Mesenchymal stem cell (in vitro differentiated cells and primary cell): ENCODE measurements at regions not wholly inside any gene's neighbourhood (a gene's known extent, or its start where the extent isn't known, plus 50 kb on each side); places are given as distances from the start of the nearest gene placed in this dataset.
"Not testable (repeated sequence)": the region's sequence is repeated elsewhere in the genome, so short reads cannot be mapped to it uniquely, and the experiment has no call there.

Experiments
- DNase-seq: peaks from one replicate; pipeline ENCODE4 v3.0.0-alpha.2; 2013
- H2AFZ ChIP-seq: one replicate; pipeline ENCODE4 v1.6.1; 2013; ENCODE audit warnings: low read depth, mild to moderate bottlenecking, control low read depth, inconsistent platforms, low read length, moderate library complexity
- H2AK5ac ChIP-seq: 2 replicates; pipeline ENCODE4 v1.6.1; 2013; ENCODE audit warnings: low read length, moderate library complexity, mild to moderate bottlenecking, inconsistent platforms; ENCODE audit not compliant: severe bottlenecking
- H2BK120ac ChIP-seq: one replicate; pipeline ENCODE4 v1.6.1; 2013; ENCODE audit warnings: low read depth, mild to moderate bottlenecking, inconsistent platforms, low read length, moderate library complexity
- H2BK12ac ChIP-seq, 2 experiments: one replicate each; pipeline ENCODE4 v1.6.1; 2013; ENCODE audit warnings: inconsistent platforms in 2 of 2, low read length in 2 of 2, mild to moderate bottlenecking in 2 of 2, moderate library complexity in 2 of 2, control low read depth in 1 of 2
- H2BK15ac ChIP-seq: one replicate; pipeline ENCODE4 v1.6.1; 2013; ENCODE audit warnings: mild to moderate bottlenecking, low read depth, inconsistent platforms; ENCODE audit not compliant: poor library complexity, severe bottlenecking
- H2BK5ac ChIP-seq: 2 replicates; pipeline ENCODE4 v1.6.1; 2013; ENCODE audit warnings: low read depth, mild to moderate bottlenecking, low read length, control low read depth, inconsistent platforms; ENCODE audit not compliant: poor library complexity, severe bottlenecking
- H3K14ac ChIP-seq, 2 experiments: one replicate each; pipeline ENCODE4 v1.6.1; 2013; ENCODE audit warnings: inconsistent platforms in 2 of 2, low read length in 2 of 2, control low read depth in 1 of 2, mild to moderate bottlenecking in 1 of 2, moderate library complexity in 1 of 2
- H3K18ac ChIP-seq, 2 experiments: one replicate each; pipeline ENCODE4 v1.6.1; 2013; ENCODE audit warnings: inconsistent platforms in 2 of 2, low read length in 2 of 2, control low read depth in 1 of 2, low read depth in 1 of 2, mild to moderate bottlenecking in 1 of 2
- H3K23ac ChIP-seq, 2 experiments: one replicate each; pipeline ENCODE4 v1.6.1; 2013; ENCODE audit warnings: inconsistent platforms in 2 of 2, low read length in 2 of 2, mild to moderate bottlenecking in 2 of 2, moderate library complexity in 2 of 2, control low read depth in 1 of 2
- H3K27ac ChIP-seq: 2 replicates; pipeline ENCODE4 v1.5.1; 2013; ENCODE audit warnings: mild to moderate bottlenecking, moderate library complexity, low read length, control low read depth, inconsistent platforms; ENCODE audit not compliant: poor library complexity, severe bottlenecking
- H3K27me3 ChIP-seq, 2 experiments: 2 replicates each; pipeline versions ENCODE4 v1.6.1 to v1.7.0; 2013; ENCODE audit warnings: low read length in 2 of 2, mild to moderate bottlenecking in 2 of 2, moderate library complexity in 2 of 2, control low read depth in 1 of 2, inconsistent platforms in 1 of 2; ENCODE audit not compliant: control insufficient read depth in 1 of 2, insufficient read depth in 1 of 2
- H3K36me3 ChIP-seq, 2 experiments: 2 replicates each; pipeline versions ENCODE4 v1.6.1 to v1.7.0; 2013; ENCODE audit warnings: low read length in 2 of 2, control low read depth in 1 of 2, inconsistent platforms in 1 of 2, low read depth in 1 of 2, mild to moderate bottlenecking in 1 of 2; ENCODE audit not compliant: insufficient read depth in 2 of 2, control insufficient read depth in 1 of 2
- H3K4ac ChIP-seq, 2 experiments: one replicate each; pipeline ENCODE4 v1.6.1; 2013; ENCODE audit warnings: inconsistent platforms in 2 of 2, low read length in 2 of 2, mild to moderate bottlenecking in 2 of 2, moderate library complexity in 2 of 2, control low read depth in 1 of 2, low read depth in 1 of 2
- H3K4me1 ChIP-seq: 2 replicates; pipeline ENCODE4 v1.6.1; 2013; ENCODE audit warnings: low read depth, low read length, control low read depth; ENCODE audit not compliant: control insufficient read depth, insufficient read depth
- H3K4me2 ChIP-seq: 2 replicates; pipeline ENCODE4 v1.6.1; 2013; ENCODE audit warnings: low read length, mild to moderate bottlenecking, inconsistent platforms; ENCODE audit not compliant: poor library complexity, severe bottlenecking
- H3K4me3 ChIP-seq, 2 experiments: 2 replicates each; pipeline versions ENCODE4 v1.5.1 to v1.7.0; 2013; ENCODE audit warnings: low read length in 2 of 2, mild to moderate bottlenecking in 2 of 2, control low read depth in 1 of 2, low read depth in 1 of 2; ENCODE audit not compliant: insufficient read depth in 1 of 2
- H3K79me1 ChIP-seq: replicated peaks from 2 replicates; pipeline ENCODE4 v1.6.1; 2013; ENCODE audit warnings: mild to moderate bottlenecking, control low read depth, low read length, inconsistent platforms; ENCODE audit not compliant: poor library complexity, severe bottlenecking
- H3K9ac ChIP-seq: 2 replicates; pipeline ENCODE4 v1.7.0; 2013; ENCODE audit warnings: mild to moderate bottlenecking, low read length, moderate library complexity
- H3K9me3 ChIP-seq: 2 replicates; pipeline ENCODE4 v1.7.0; 2013; ENCODE audit warnings: mild to moderate bottlenecking, low read length; ENCODE audit not compliant: control insufficient read depth
- H4K8ac ChIP-seq: one replicate; pipeline ENCODE4 v1.6.1; 2013; ENCODE audit warnings: inconsistent platforms, mild to moderate bottlenecking, low read length, moderate library complexity
- H4K91ac ChIP-seq: one replicate; pipeline ENCODE4 v1.6.1; 2013; ENCODE audit warnings: mild to moderate bottlenecking, low read length, inconsistent platforms
- WGBS: methylation state at CpG from one replicate; pipeline ENCODE4 v1.1.7; 2013; ENCODE audit warnings: mixed read lengths; 5-methylcytosine and 5-hydroxymethylcytosine counted together

- H3K4me1 ChIP-seq, H2BK5ac ChIP-seq, H4K8ac ChIP-seq, H2AFZ ChIP-seq, H2BK15ac ChIP-seq, H3K4ac ChIP-seq, H3K79me1 ChIP-seq, H2BK120ac ChIP-seq, H3K18ac ChIP-seq, H3K36me3 ChIP-seq, H3K4me2 ChIP-seq, H3K14ac ChIP-seq, H2AK5ac ChIP-seq, H2BK12ac ChIP-seq, H3K9ac ChIP-seq, H4K91ac ChIP-seq, H3K23ac ChIP-seq, H3K4me3 ChIP-seq, H3K27ac ChIP-seq, H3K27me3 ChIP-seq, DNase-seq: not testable (repeated sequence)
- peaks cover 11% of the 10 kb centered on the region for H3K9me3 ChIP-seq
- WGBS: 57% methylated on average over 1 of the region's 2 CpGs
These were observed 741.0 kb downstream of the TMTC2 start for GRCh38 chr12:83427586-83428136.

- no peak overlapping the region for H3K4me3 ChIP-seq
- H3K79me1 ChIP-seq: no peaks in the 10 kb centered on the region
- H2AFZ ChIP-seq: no peak overlapping the region
- WGBS: 68% methylated on average over 3 of the region's 3 CpGs
- no peak overlapping the region for H2BK120ac ChIP-seq
- no peak overlapping the region for H3K9ac ChIP-seq
- H3K9me3 ChIP-seq: peaks cover 8% of the 10 kb centered on the region
- no peak overlapping the region for H4K8ac ChIP-seq
- no peak overlapping the region for H2BK5ac ChIP-seq
- DNase-seq: no peak
- H3K4ac ChIP-seq: no peak overlapping the region
- no peak overlapping the region for H2BK15ac ChIP-seq
- no peak overlapping the region for H3K4me2 ChIP-seq
- no peaks in the 10 kb centered on the region for H3K4me1 ChIP-seq
- H3K23ac ChIP-seq: no peak overlapping the region
- H4K91ac ChIP-seq: no peak overlapping the region
- H3K27ac ChIP-seq: no peak overlapping the region
- no peak overlapping the region for H2AK5ac ChIP-seq
- H2BK12ac ChIP-seq: no peak overlapping the region
- H3K14ac ChIP-seq: no peak overlapping the region
- H3K36me3 ChIP-seq: no peaks in the 10 kb centered on the region
- no peak overlapping the region for H3K18ac ChIP-seq
- no peaks in the 10 kb centered on the region for H3K27me3 ChIP-seq
These were observed 728.3 kb downstream of the TMTC2 start for GRCh38 chr12:83414981-83415380.

- no peak overlapping the region for H3K9ac ChIP-seq
- H2AK5ac ChIP-seq: no peak overlapping the region
- H2BK12ac ChIP-seq: no peak overlapping the region
- H4K8ac ChIP-seq: no peak overlapping the region
- no peak overlapping the region for H2AFZ ChIP-seq
- no peak overlapping the region for H3K4me3 ChIP-seq
- H3K79me1 ChIP-seq: no peaks in the 10 kb centered on the region
- no peak overlapping the region for H3K23ac ChIP-seq
- no peak overlapping the region for H3K4ac ChIP-seq
- no peak for DNase-seq
- H2BK5ac ChIP-seq: no peak overlapping the region
- H2BK15ac ChIP-seq: no peak overlapping the region
- no CpG with 5 or more reads among the region's 2 CpGs for WGBS
- H3K4me1 ChIP-seq: no peaks in the 10 kb centered on the region
- H3K18ac ChIP-seq: no peak overlapping the region
- no peak overlapping the region for H3K27ac ChIP-seq
- H3K9me3 ChIP-seq: peaks cover 49% of the 10 kb centered on the region
- H3K36me3 ChIP-seq: no peaks in the 10 kb centered on the region
- H2BK120ac ChIP-seq: no peak overlapping the region
- H4K91ac ChIP-seq: no peak overlapping the region
- no peak overlapping the region for H3K14ac ChIP-seq
- H3K27me3 ChIP-seq: no peaks in the 10 kb centered on the region
- no peak overlapping the region for H3K4me2 ChIP-seq
These were observed 722.1 kb downstream of the TMTC2 start for GRCh38 chr12:83408851-83409250.

- no peak overlapping the region for H3K9ac ChIP-seq
- H3K4ac ChIP-seq: no peak overlapping the region
- no peak overlapping the region for H2BK15ac ChIP-seq
- no peak overlapping the region for H2BK12ac ChIP-seq
- H3K14ac ChIP-seq: no peak overlapping the region
- no peak overlapping the region for H3K4me2 ChIP-seq
- 67% methylated on average over 2 of the region's 2 CpGs for WGBS
- H4K91ac ChIP-seq: no peak overlapping the region
- H2AFZ ChIP-seq: no peak overlapping the region
- H2AK5ac ChIP-seq: no peak overlapping the region
- no peak overlapping the region for H2BK120ac ChIP-seq
- H3K27ac ChIP-seq: no peak overlapping the region
- no peak overlapping the region for H2BK5ac ChIP-seq
- no peak overlapping the region for H4K8ac ChIP-seq
- H3K18ac ChIP-seq: no peak overlapping the region
- H3K36me3 ChIP-seq: no peaks in the 10 kb centered on the region
- peaks cover 46% of the 10 kb centered on the region for H3K9me3 ChIP-seq
- no peak overlapping the region for H3K4me3 ChIP-seq
- H3K23ac ChIP-seq: no peak overlapping the region
- H3K79me1 ChIP-seq: no peaks in the 10 kb centered on the region
- H3K27me3 ChIP-seq: no peaks in the 10 kb centered on the region
- H3K4me1 ChIP-seq: no peaks in the 10 kb centered on the region
- no peak for DNase-seq
These were observed 721.4 kb downstream of the TMTC2 start for GRCh38 chr12:83408146-83408545.
